ENCODE measurements at regions not wholly inside any gene's neighbourhood (a gene's known extent, or its start where the extent isn't known, plus 50 kb on each side); places are given as distances from the start of the nearest gene placed in this dataset.
"Not testable (repeated sequence)": the region's sequence is repeated elsewhere in the genome, so short reads cannot be mapped to it uniquely, and the experiment has no call there.

GRCh38 chrX:65058626-65059025 is 82.4 kb upstream of the ZC4H2 start:
- H4K8ac ChIP-seq (ENCODE audit: extremely low read depth, insufficient read depth, low read length); H2BK12ac ChIP-seq (ENCODE audit: low read depth, low read length); H3K4me1 ChIP-seq (replicated peaks in 1 of 4; ENCODE audit: control insufficient read depth in 3 of 4, insufficient read depth in 4 of 4, low read length in 3 of 4); H3K27ac ChIP-seq (ENCODE audit: low read depth, low read length); H3K9ac ChIP-seq (replicated peaks in 1 of 4; ENCODE audit: extremely low read depth in 1 of 4, low read depth in 3 of 4, low read length in 3 of 4); H2AFZ ChIP-seq (ENCODE audit: low read length); FAIRE-seq; H2AK5ac ChIP-seq (ENCODE audit: low read depth, low read length); DNase-seq (ENCODE audit: low read depth in 1 of 2, low spot score in 2 of 2); H3K14ac ChIP-seq (ENCODE audit: insufficient read length); H3K23me2 ChIP-seq (ENCODE audit: low read depth, low read length); H4K20me1 ChIP-seq (replicated peaks in 1 of 2; ENCODE audit: control insufficient read depth in 1 of 2, insufficient read depth in 2 of 2, low read length in 2 of 2); H3K18ac ChIP-seq (ENCODE audit: extremely low read depth, low read length); H3K4me3 ChIP-seq (ENCODE audit: extremely low read depth in 1 of 4, insufficient read depth in 2 of 4, low read depth in 3 of 4, low read length in 4 of 4); H2BK20ac ChIP-seq (ENCODE audit: low read length); H3K79me2 ChIP-seq (ENCODE audit: control insufficient read depth in 1 of 2, insufficient read depth in 2 of 2, low read length in 2 of 2); H3K36me3 ChIP-seq (ENCODE audit: control insufficient read depth in 2 of 4, insufficient read depth in 4 of 4, low read length in 3 of 4); H3K27me3 ChIP-seq (replicated peaks in 1 of 4; ENCODE audit: control insufficient read depth in 3 of 4, extremely low read depth in 1 of 4, insufficient read depth in 3 of 4, low read length in 3 of 4); CTCF ChIA-PET (ENCODE audit: partially characterized antibody); H4K91ac ChIP-seq (replicated peaks; ENCODE audit: insufficient read length, low read length); POLR2A ChIA-PET (ENCODE audit: partially characterized antibody); H3K56ac ChIP-seq (replicated peaks; ENCODE audit: insufficient read length, low read depth, low read length); H3K4me2 ChIP-seq (ENCODE audit: insufficient read depth in 1 of 2, low read depth in 2 of 2, low read length in 2 of 2); H4K5ac ChIP-seq (ENCODE audit: insufficient read length, low read depth, low read length); H3K23ac ChIP-seq (ENCODE audit: insufficient read length); H3K79me1 ChIP-seq (ENCODE audit: low read depth, low read length); H3K4ac ChIP-seq (replicated peaks; ENCODE audit: insufficient read length, low read depth, low read length); H3K9me3 ChIP-seq (ENCODE audit: insufficient read depth in 2 of 2, low read depth in 1 of 2, low read length in 1 of 2); H2BK5ac ChIP-seq (ENCODE audit: low read depth, low read length); H2BK15ac ChIP-seq (ENCODE audit: low read length); H2BK120ac ChIP-seq (replicated peaks; ENCODE audit: low read depth, low read length): not testable (repeated sequence)
- 94% methylated on average over 6 of the region's 14 CpGs; no CpG with 5 or more reads in 1 of the 2 experiments for WGBS, 2 experiments (ENCODE audit: extremely low coverage in 1 of 2, insufficient coverage in 1 of 2, insufficient read length in 1 of 2, insufficient replicate concordance in 2 of 2, low coverage in 1 of 2, low lambda C conversion rate in 2 of 2, missing lambda C conversion rate in 1 of 2)
